Fibroblast of villous mesenchyme (primary cell): ENCODE measurements at regions not wholly inside any gene's neighbourhood (a gene's known extent, or its start where the extent isn't known, plus 50 kb on each side); places are given as distances from the start of the nearest gene placed in this dataset.
"Not testable (repeated sequence)": the region's sequence is repeated elsewhere in the genome, so short reads cannot be mapped to it uniquely, and the experiment has no call there.

Experiments
- DNase-seq: peaks from one replicate; pipeline ENCODE4 v3.0.0-alpha.2; 2010; ENCODE audit warnings: low read depth
- H3K4me3 ChIP-seq: 2 replicates; pipeline ENCODE4 v1.5.1; 2011; ENCODE audit warnings: low read depth, mild to moderate bottlenecking, low read length
- TF ChIP-seq, protein P1 (sequence below): IDR thresholded peaks from 2 replicates; pipeline ENCODE4 v1.5.1; 2012; ENCODE audit warnings: low read depth, mild to moderate bottlenecking, low read length; ENCODE audit not compliant: insufficient read depth

DNA sequence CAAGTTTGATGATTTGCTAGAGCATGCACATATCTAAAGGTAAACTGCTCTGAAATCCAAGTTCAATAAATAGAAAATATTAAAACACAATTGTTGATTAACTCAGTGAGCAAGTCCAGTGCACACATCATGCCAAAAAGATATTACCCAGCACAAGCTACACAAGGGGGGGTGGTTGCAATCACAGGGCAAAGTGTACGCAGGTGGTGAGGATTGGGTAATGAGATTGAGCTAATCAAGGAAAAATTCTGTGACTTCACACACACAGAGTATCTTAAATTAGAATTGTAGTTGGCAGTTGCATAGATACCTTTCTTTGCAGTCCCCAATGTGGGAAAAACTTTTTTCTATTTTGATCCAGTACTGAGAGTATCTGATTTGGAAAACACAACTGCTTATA, 156.1 kb upstream of the NTRK2 start:
- DNase-seq: no peak
- no peak overlapping the region for H3K4me3 ChIP-seq
- TF ChIP-seq, protein P1, sequence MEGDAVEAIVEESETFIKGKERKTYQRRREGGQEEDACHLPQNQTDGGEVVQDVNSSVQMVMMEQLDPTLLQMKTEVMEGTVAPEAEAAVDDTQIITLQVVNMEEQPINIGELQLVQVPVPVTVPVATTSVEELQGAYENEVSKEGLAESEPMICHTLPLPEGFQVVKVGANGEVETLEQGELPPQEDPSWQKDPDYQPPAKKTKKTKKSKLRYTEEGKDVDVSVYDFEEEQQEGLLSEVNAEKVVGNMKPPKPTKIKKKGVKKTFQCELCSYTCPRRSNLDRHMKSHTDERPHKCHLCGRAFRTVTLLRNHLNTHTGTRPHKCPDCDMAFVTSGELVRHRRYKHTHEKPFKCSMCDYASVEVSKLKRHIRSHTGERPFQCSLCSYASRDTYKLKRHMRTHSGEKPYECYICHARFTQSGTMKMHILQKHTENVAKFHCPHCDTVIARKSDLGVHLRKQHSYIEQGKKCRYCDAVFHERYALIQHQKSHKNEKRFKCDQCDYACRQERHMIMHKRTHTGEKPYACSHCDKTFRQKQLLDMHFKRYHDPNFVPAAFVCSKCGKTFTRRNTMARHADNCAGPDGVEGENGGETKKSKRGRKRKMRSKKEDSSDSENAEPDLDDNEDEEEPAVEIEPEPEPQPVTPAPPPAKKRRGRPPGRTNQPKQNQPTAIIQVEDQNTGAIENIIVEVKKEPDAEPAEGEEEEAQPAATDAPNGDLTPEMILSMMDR: no peak

DNA sequence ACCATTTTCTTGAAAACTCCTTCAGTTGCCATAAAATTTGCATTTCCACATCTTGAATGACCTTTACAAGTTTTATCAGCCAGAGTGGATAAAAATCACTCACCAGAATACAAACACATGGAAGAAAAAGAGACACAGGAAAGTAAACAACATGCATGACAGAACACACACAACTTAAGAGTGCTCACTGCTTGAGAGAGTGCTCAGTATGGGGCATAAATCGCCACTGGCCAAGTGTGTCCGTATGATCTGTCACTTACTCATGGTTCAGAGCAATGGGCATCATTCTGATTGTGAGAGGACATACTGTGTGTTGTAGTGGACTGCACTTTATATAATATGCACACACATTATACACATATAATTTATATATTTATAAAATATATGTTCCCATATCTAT, 155.6 kb upstream of the NTRK2 start:
- TF ChIP-seq, protein P1: no peak
- no peak for DNase-seq
- no peak overlapping the region for H3K4me3 ChIP-seq

DNA sequence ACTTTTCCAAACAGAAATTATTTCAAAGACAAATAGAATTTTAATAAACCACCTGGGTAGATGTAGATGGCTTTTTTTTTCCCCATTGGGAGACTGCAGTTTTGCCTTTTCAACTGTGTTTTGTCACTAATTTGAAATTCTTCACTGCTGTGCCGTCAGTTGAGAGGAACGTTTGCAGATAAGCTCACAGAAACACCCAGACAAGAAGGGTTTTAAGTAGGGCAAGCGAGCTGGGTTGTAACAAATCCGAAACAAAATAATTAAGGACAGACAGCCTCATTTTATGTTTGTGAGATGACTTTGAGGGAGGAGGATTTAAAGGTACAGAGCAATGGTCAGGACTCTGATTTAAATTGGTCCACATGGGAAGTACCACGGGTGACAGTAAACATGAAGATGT, 155.1 kb upstream of the NTRK2 start:
- H3K4me3 ChIP-seq: no peak overlapping the region
- TF ChIP-seq, protein P1: no peak
- DNase-seq: no peak

DNA sequence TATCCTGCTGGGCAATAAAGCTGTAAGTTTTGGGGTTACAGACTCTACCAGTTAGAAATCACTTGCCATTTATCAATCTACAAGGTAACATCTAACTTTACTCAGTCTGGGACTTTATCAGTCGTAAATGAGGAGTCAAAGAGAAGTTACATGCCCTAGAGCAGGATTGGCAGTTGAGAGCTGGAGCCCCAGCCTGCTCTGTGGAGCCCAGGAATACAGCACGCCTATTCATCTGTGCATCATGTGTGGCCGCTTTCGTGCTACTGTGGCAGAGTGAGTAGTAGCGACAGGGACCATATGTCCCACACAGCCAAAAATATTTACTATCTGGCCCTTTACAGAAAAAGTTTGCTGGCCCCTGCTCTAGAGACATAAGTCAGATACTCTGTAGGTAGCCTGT, 152.5 kb upstream of the NTRK2 start:
- no peak overlapping the region for H3K4me3 ChIP-seq
- TF ChIP-seq, protein P1: no peak
- no peak for DNase-seq

DNA sequence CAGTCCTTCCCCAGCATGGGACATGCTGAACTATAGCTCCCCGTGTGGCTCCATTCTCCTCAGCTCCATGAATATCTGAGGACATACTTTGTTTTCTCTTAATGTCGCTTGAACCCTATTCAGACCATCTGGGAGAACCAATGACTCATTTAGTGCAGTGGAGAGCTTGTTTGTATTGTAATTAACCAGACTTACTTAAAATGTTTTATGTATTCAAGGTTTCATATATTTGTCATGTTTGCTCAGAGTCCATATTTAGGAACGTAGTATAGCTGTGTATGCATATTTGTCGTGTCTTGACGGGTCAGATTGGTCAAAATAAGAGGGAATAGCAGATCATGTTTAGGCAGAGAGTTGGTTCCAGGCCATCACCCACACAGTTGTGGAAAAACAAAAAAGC, 150.1 kb upstream of the NTRK2 start:
- DNase-seq: no peak
- TF ChIP-seq, protein P1: no peak
- H3K4me3 ChIP-seq: no peak overlapping the region

DNA sequence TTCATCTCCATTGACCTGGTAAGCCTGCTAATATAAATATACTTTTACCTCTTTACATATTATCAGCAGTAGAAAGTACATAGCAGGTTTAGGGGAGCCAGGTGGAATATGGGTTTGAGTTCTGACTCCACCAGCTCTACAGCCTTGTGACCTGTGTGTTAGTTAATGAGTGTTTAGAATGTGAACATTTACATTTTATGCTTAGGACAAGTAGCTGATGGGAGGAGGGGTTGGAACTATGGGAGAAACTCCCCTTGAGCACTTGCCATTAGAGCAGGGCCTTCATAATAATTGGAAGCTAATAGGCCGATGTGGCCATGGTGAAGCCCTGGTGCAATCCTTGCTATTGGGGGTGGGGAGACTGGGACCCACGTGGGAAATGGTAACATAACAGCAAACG, 148.3 kb upstream of the NTRK2 start:
- TF ChIP-seq, protein P1: no peak
- H3K4me3 ChIP-seq: no peak overlapping the region
- no peak for DNase-seq

DNA sequence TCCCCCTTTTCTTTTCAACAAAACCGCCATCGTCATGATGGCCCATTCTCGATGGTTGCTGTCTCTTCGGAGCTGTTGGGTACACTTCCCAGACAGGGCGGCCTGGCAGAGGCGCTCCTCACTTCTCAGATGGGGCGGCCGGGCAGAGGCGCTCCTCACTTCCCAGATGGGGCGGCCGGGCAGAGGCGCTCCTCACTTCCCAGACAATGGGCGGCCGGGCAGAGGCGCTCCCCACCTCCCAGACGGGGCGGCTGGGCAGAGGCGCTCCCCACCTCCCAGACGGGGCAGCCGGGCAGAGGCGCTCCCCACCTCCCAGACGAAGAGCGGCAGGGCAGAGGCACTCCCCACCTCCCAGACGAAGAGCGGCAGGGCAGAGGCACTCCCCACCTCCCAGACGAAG, 143.3 kb upstream of the NTRK2 start:
- not testable (repeated sequence) for DNase-seq, H3K4me3 ChIP-seq

DNA sequence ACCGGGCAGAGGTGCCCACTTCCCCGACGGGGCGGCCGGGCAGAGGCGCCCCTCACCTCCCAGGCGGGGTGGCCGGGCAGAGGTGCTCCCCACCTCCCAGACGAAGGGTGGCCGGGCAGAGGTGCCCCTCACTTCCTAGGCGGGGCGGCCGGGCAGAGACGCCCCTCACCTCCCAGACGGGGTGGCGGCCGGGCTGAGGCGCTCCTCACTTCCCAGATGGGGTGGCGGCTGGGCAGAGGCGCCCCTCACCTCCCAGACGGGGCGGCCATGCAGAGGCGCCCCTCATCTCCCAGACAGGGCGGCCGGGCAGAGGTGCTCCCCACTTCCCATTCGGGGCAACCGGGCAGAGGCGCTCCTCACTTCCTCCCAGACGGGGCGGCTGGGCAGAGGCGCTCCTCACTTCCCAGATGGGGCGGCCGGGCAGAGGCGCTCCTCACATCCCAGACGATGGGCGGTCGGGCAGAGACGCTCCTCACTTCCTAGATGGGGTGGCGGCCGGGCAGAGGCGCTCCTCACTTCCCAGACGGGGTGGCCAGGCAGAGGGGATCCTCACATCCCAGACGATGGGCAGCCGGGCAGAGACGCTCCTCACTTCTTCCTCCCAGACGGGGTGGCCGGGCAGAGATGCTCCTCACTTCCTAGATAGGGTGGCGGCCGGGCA, 142.3 kb upstream of the NTRK2 start:
- not testable (repeated sequence) for H3K4me3 ChIP-seq, DNase-seq

DNA sequence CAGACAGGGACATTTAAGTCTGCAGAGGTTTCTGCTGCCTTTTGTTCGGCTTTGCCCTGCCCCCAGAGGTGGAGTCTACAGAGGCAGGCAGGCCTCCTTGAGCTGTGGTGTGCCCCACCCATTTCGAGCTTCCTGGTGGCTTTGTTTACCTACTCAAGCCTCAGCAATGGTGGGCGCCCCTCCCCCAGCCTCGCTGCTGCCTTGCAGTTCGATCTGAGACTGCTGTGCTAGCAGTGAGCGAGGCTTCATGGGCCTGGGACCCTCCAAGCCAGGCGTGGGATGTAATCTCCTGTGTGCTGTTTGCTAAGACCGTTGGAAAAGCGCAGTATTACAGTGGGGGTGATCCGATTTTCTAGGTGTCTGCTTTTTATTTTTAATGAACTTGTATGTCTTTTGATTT, 133.6 kb upstream of the NTRK2 start:
- not testable (repeated sequence) for DNase-seq, H3K4me3 ChIP-seq
